GM12878 (cell line): ENCODE measurements at regions not wholly inside any gene's neighbourhood (a gene's known extent, or its start where the extent isn't known, plus 50 kb on each side); places are given as distances from the start of the nearest gene placed in this dataset.

Source experiments
- ATAC-seq: fragments of 200-7000 bp; cut with Tn5 transposase; 3 replicates; pipeline ENCODE4 v1.9.1; 2020; ENCODE audit warnings: mild to moderate bottlenecking, moderate library complexity
- BruUV-seq: library from RNA; stranded (reverse); fragments of 400-500 nt; replicated peaks from 2 replicates; lab custom pipeline; 2021; lab: Mats Ljungman, UMichigan
- CTCF ChIA-PET: fragments of 300-600 bp; sonication (Branson Sonifier 250); formaldehyde crosslinking; extraction: SDS; loops from one replicate; lab custom pipeline; 2021; ENCODE audit warnings: inconsistent platforms; lab: Yijun Ruan, JAX
- POLR2A ChIA-PET: fragments of 350-600 bp; formaldehyde crosslinking; extraction: SDS; loops from one replicate; lab custom pipeline; 2021; ENCODE audit warnings: inconsistent platforms; lab: Charles Lee
- RAD21 ChIA-PET: fragments of 300-600 bp; sonication (Branson Sonifier 250); formaldehyde crosslinking; loops from one replicate; lab custom pipeline; 2023; ENCODE audit warnings: antibody characterized with exemption; ENCODE audit not compliant: unreplicated experiment; lab: Charles Lee
- SMC1A ChIA-PET: fragments of 300-600 bp; sonication (Branson Sonifier 250); formaldehyde crosslinking; loops from one replicate; lab custom pipeline; 2023; ENCODE audit not compliant: unreplicated experiment, uncharacterized antibody; lab: Charles Lee
- DNase-seq: peaks from one replicate; pipeline ENCODE4 v3.0.0-alpha.2; 2011; ENCODE audit warnings: low read depth, low spot score
- FAIRE-seq: peaks from 3 replicates; lab custom pipeline; 2011; peaks lifted over from hg19 to GRCh38; lab: Jason Lieb, UNC
- H2AFZ ChIP-seq: 2 replicates; pipeline ENCODE4 v1.6.0; 2011; ENCODE audit warnings: low read depth, low read length, control low read depth; ENCODE audit not compliant: control insufficient read depth
- H3K27ac ChIP-seq: 2 replicates; pipeline ENCODE4 v1.5.1; 2011; ENCODE audit warnings: control low read depth; ENCODE audit not compliant: control insufficient read depth, insufficient read depth
- H3K27me3 ChIP-seq, 2 experiments: replicated peaks in 1 of 2; 2 replicates each; pipeline versions ENCODE4 v1.6.0 to v1.6.1; 2011; ENCODE audit warnings: low read length in 1 of 2; ENCODE audit not compliant: control insufficient read depth in 2 of 2, insufficient read depth in 2 of 2
- H3K36me3 ChIP-seq, 2 experiments: 2 replicates each; pipeline ENCODE4 v1.5.1; 2011; ENCODE audit warnings: low read length in 1 of 2; ENCODE audit not compliant: control insufficient read depth in 2 of 2, insufficient read depth in 2 of 2
- H3K4me1 ChIP-seq: 2 replicates; pipeline ENCODE4 v1.6.1; 2011; ENCODE audit warnings: mild to moderate bottlenecking, low read length, moderate library complexity, mixed read lengths; ENCODE audit not compliant: control insufficient read depth, insufficient read depth
- H3K4me2 ChIP-seq: 2 replicates; pipeline ENCODE4 v1.6.0; 2011; ENCODE audit warnings: control low read depth; ENCODE audit not compliant: control insufficient read depth, insufficient read depth
- H3K4me3 ChIP-seq: fragments of 200-600 bp; sonication (generic); 2 replicates; pipeline ENCODE4 v1.5.1; 2016
- H3K79me2 ChIP-seq: 2 replicates; pipeline ENCODE4 v1.6.0; 2011; ENCODE audit warnings: low read length; ENCODE audit not compliant: control insufficient read depth, insufficient read depth
- H3K9ac ChIP-seq: 2 replicates; pipeline ENCODE4 v1.8.0; 2011; ENCODE audit warnings: low read length, control low read depth, mixed read lengths; ENCODE audit not compliant: control insufficient read depth, insufficient read depth
- H3K9me3 ChIP-seq: replicated peaks from 3 replicates; pipeline ENCODE4 v1.5.1; 2011; ENCODE audit warnings: mild to moderate bottlenecking, low read length; ENCODE audit not compliant: control insufficient read depth, insufficient read depth
- H4K20me1 ChIP-seq: 2 replicates; pipeline ENCODE4 v1.6.0; 2011; ENCODE audit not compliant: control insufficient read depth, insufficient read depth
- FOS ChIP-seq: IDR thresholded peaks from 3 replicates; pipeline ENCODE4 v1.6.1; 2011; ENCODE audit warnings: borderline replicate concordance; ENCODE audit not compliant: insufficient read length; ENCODE audit errors: extremely low read depth
- HCFC1 ChIP-seq: fragments of 150-350 bp; IDR thresholded peaks from 2 replicates; pipeline ENCODE4 v1.6.1; 2014; ENCODE audit warnings: low read length
- JUND ChIP-seq: IDR thresholded peaks from 2 replicates; pipeline ENCODE4 v1.6.1; 2012; ENCODE audit warnings: low read depth, mild to moderate bottlenecking, low read length, improper control_type of control experiment, moderate library complexity
- NFIC ChIP-seq: IDR thresholded peaks from 2 replicates; pipeline ENCODE4 v1.6.1; 2012; ENCODE audit warnings: low read depth, mild to moderate bottlenecking, inconsistent platforms, low read length, moderate library complexity
- NFXL1 ChIP-seq: fragments of 450-650 bp; IDR thresholded peaks from 2 replicates; pipeline ENCODE4 v1.6.1; 2017; ENCODE audit warnings: antibody characterized with exemption, mild to moderate bottlenecking, borderline replicate concordance
- POLR2AphosphoS2 ChIP-seq: IDR thresholded peaks from 2 replicates; pipeline ENCODE4 v1.6.1; 2011; ENCODE audit warnings: low read depth, mild to moderate bottlenecking, low read length, improper control_type of control experiment, moderate library complexity
- RBBP5 ChIP-seq: fragments of 200-600 bp; sonication (generic); conservative IDR thresholded peaks from 2 replicates; pipeline ENCODE4 v1.6.1; 2016
- SIX5 ChIP-seq: IDR thresholded peaks from 2 replicates; pipeline ENCODE4 v1.6.1; 2011; ENCODE audit warnings: mild to moderate bottlenecking, low read depth, low read length, moderate library complexity; ENCODE audit not compliant: severe bottlenecking
- SP1 ChIP-seq: IDR thresholded peaks from one replicate; pipeline ENCODE4 v1.6.1; 2011; ENCODE audit warnings: low read depth, low read length
- SREBF2 ChIP-seq: IDR thresholded peaks from 2 replicates; pipeline ENCODE4 v1.6.1; 2012; ENCODE audit warnings: mild to moderate bottlenecking, low read length
- WRNIP1 ChIP-seq: IDR thresholded peaks from 2 replicates; pipeline ENCODE4 v1.6.1; 2011; ENCODE audit warnings: low read depth, low read length, improper control_type of control experiment, borderline replicate concordance
- ZBED1 ChIP-seq: IDR thresholded peaks from 2 replicates; pipeline ENCODE4 v1.6.1; 2016; ENCODE audit warnings: borderline replicate concordance
- ZSCAN29 ChIP-seq: fragments of 450-650 bp; IDR thresholded peaks from 2 replicates; pipeline ENCODE4 v1.6.1; 2017; ENCODE audit warnings: mild to moderate bottlenecking, moderate library complexity
- WGBS: methylation state at CpG from one replicate; pipeline ENCODE4 v1.1.6; 2016; ENCODE audit warnings: low lambda C conversion rate; ENCODE audit not compliant: insufficient replicate concordance, insufficient coverage; ENCODE audit errors: missing lambda C conversion rate; 5-methylcytosine and 5-hydroxymethylcytosine counted together
- in situ Hi-C: fragments of 300-500 bp; cut with MboI; formaldehyde crosslinking; loops from 9 replicates; pipeline ENCODE4 v1.14.3; 2018; ENCODE audit warnings: mixed read lengths
- intact Hi-C: fragments of 100-400 bp; cut with micrococcal nuclease; formaldehyde crosslinking; loops from one replicate; pipeline ENCODE4 v1.14.2; 2022; ENCODE audit not compliant: unreplicated experiment
- TF ChIP-seq, protein P1 (sequence below): fragments of 450-650 bp; IDR thresholded peaks from 2 replicates; pipeline ENCODE4 v1.6.1; 2017; ENCODE audit warnings: mild to moderate bottlenecking

DNA sequence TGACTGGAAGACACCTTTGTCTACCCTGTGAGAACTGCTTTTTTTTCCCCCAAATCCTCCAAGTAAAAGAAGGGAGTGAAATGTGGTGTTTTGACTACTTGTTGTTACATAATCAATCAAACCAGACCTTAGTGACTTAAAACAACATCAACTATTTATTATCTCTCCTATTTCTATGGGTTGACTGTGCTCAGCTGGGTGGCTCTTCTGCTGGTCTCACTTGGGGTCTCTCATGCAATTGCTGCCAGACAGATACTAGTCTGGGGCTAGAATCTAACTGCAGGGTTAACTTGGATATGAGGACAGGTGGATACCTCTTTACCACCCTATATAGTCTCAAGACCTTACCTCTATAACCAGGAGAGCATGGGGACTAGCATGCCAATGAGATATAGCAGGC is 141.3 kb downstream of the SALL1 start (continued):
- TF ChIP-seq NFXL1: no peak

DNA sequence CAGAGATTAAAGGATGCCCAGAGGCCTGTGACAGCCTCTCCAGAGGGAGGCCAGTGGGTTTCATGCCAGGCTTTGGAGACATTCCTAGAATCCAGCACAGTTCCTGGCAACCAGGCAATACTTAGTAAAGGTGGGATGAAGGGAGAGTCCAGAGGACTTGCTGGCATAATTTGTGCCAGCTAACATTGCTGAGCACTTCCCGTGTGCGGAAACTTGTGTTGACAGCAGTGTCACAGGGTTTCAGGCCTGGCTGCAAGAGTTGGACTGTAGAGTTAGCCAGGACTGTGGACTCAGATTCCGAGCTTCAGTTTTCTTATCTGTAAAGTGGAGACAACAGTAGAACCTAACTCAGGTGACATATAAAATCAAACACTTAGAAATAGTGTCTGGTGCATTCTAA is 141.7 kb downstream of the SALL1 start:
- no peak overlapping the region for H3K9ac ChIP-seq
- DNase-seq (no peak), ATAC-seq (no peak)
- CTCF ChIA-PET: no interaction called here
- in situ Hi-C loops: no loop called here
- no peak overlapping the region for H3K4me2 ChIP-seq
- no peak for TF ChIP-seq NFXL1
- TF ChIP-seq RBBP5: no peak
- TF ChIP-seq SREBF2: no peak
- TF ChIP-seq HCFC1: no peak
- TF ChIP-seq SP1: no peak
- TF ChIP-seq JUND: no peak
- no peak for TF ChIP-seq SIX5
- TF ChIP-seq POLR2AphosphoS2: no peak
- TF ChIP-seq, protein P1, sequence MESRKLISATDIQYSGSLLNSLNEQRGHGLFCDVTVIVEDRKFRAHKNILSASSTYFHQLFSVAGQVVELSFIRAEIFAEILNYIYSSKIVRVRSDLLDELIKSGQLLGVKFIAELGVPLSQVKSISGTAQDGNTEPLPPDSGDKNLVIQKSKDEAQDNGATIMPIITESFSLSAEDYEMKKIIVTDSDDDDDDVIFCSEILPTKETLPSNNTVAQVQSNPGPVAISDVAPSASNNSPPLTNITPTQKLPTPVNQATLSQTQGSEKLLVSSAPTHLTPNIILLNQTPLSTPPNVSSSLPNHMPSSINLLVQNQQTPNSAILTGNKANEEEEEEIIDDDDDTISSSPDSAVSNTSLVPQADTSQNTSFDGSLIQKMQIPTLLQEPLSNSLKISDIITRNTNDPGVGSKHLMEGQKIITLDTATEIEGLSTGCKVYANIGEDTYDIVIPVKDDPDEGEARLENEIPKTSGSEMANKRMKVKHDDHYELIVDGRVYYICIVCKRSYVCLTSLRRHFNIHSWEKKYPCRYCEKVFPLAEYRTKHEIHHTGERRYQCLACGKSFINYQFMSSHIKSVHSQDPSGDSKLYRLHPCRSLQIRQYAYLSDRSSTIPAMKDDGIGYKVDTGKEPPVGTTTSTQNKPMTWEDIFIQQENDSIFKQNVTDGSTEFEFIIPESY: no peak
- TF ChIP-seq WRNIP1: no peak
- TF ChIP-seq FOS: no peak
- no peak for TF ChIP-seq ZBED1
- no peak for TF ChIP-seq NFIC
- no peak for TF ChIP-seq ZSCAN29
- TF ChIP-seq, all 136 proteins: peak for 0
- H3K36me3 ChIP-seq: no peaks in the 10 kb centered on the region
- ChIA-PET POLR2A (no interaction called here), SMC1A (no interaction called here), RAD21 (no interaction called here)
- H3K79me2 ChIP-seq: no peaks in the 10 kb centered on the region
- no peaks in the 10 kb centered on the region; a peak in 1 of 4 replicates for H3K27me3 ChIP-seq
- no peaks in the 10 kb centered on the region for H4K20me1 ChIP-seq
- WGBS: 34% methylated on average over 3 of the region's 3 CpGs
- H3K4me1 ChIP-seq: no peaks in the 10 kb centered on the region
- H2AFZ ChIP-seq: no peak overlapping the region
- no peak overlapping the region for H3K27ac ChIP-seq
- BruUV-seq: no TSS peak
- H3K4me3 ChIP-seq: no peak overlapping the region
- no peak for FAIRE-seq
- intact Hi-C loops: no loop called here
- H3K9me3 ChIP-seq: no peaks in the 10 kb centered on the region
